HEK293 (cell line): ENCODE measurements at regions not wholly inside any gene's neighbourhood (a gene's known extent, or its start where the extent isn't known, plus 50 kb on each side); places are given as distances from the start of the nearest gene placed in this dataset.

ENCODE experiments used
- GFI1B ChIP-seq: fragments of 450-650 bp; formaldehyde crosslinking; IDR thresholded peaks from 2 replicates; pipeline ENCODE4 v1.5.1; 2016; ENCODE audit warnings: missing biosample characterization, missing genetic modification characterization
- HOXC10 ChIP-seq: sonication (generic); formaldehyde crosslinking; IDR thresholded peaks from 2 replicates; pipeline ENCODE4 v1.8.1; 2023; ENCODE audit warnings: mild to moderate bottlenecking, missing genetic modification reagents
- PATZ1 ChIP-seq: fragments of 450-650 bp; formaldehyde crosslinking; IDR thresholded peaks from 2 replicates; pipeline ENCODE4 v1.5.1; 2016; ENCODE audit warnings: missing biosample characterization, missing genetic modification characterization
- PRDM2 ChIP-seq: fragments of 450-650 bp; formaldehyde crosslinking; IDR thresholded peaks from 2 replicates; pipeline ENCODE4 v1.5.1; 2016; ENCODE audit warnings: missing biosample characterization, missing genetic modification characterization, borderline replicate concordance
- PRDM6 ChIP-seq: fragments of 450-650 bp; formaldehyde crosslinking; IDR thresholded peaks from 2 replicates; pipeline ENCODE4 v1.5.1; 2017; ENCODE audit warnings: missing biosample characterization, missing genetic modification characterization
- ZBTB21 ChIP-seq: fragments of 450-650 bp; formaldehyde crosslinking; IDR thresholded peaks from 2 replicates; pipeline ENCODE4 v1.5.1; 2017; ENCODE audit warnings: missing biosample characterization, missing genetic modification characterization
- ZBTB44 ChIP-seq: fragments of 450-650 bp; IDR thresholded peaks from 2 replicates; pipeline ENCODE4 v1.5.1; 2018; ENCODE audit warnings: missing biosample characterization, mild to moderate bottlenecking, missing genetic modification characterization
- ZBTB48 ChIP-seq: fragments of 450-650 bp; formaldehyde crosslinking; IDR thresholded peaks from 2 replicates; pipeline ENCODE4 v1.5.1; 2016; ENCODE audit warnings: missing biosample characterization, missing genetic modification characterization
- ZNF121 ChIP-seq: fragments of 450-650 bp; formaldehyde crosslinking; IDR thresholded peaks from 2 replicates; pipeline ENCODE4 v1.5.1; 2016; ENCODE audit warnings: missing biosample characterization, missing genetic modification characterization
- ZNF18 ChIP-seq: fragments of 450-650 bp; formaldehyde crosslinking; IDR thresholded peaks from 2 replicates; pipeline ENCODE4 v1.5.1; 2016; ENCODE audit warnings: missing biosample characterization, missing genetic modification characterization
- ZNF391 ChIP-seq: fragments of 450-650 bp; formaldehyde crosslinking; IDR thresholded peaks from 2 replicates; pipeline ENCODE4 v1.5.1; 2016; ENCODE audit warnings: low read depth, missing biosample characterization, missing genetic modification characterization, borderline replicate concordance
- ZNF426 ChIP-seq: fragments of 450-650 bp; formaldehyde crosslinking; IDR thresholded peaks from 2 replicates; pipeline ENCODE4 v1.5.1; 2017; ENCODE audit warnings: missing biosample characterization, missing genetic modification characterization, mild to moderate bottlenecking, inconsistent platforms, moderate library complexity
- ZNF658 ChIP-seq: fragments of 450-650 bp; formaldehyde crosslinking; IDR thresholded peaks from 2 replicates; pipeline ENCODE4; 2016; ENCODE audit warnings: missing biosample characterization, missing genetic modification characterization
- ZNF704 ChIP-seq: fragments of 450-650 bp; formaldehyde crosslinking; IDR thresholded peaks from 2 replicates; pipeline ENCODE4 v1.5.1; 2016; ENCODE audit warnings: missing biosample characterization, missing genetic modification characterization

- TF ChIP-seq PRDM2 (tag by site-specific recombination) = no peak
- TF ChIP-seq PATZ1 (tag by site-specific recombination) = no peak
- TF ChIP-seq ZNF18 (tag by site-specific recombination) = no peak
- no peak for TF ChIP-seq ZNF391
- TF ChIP-seq ZNF658 = no peak
- TF ChIP-seq ZBTB48 (tag by site-specific recombination) = no peak
- TF ChIP-seq ZNF121 (tag by site-specific recombination) = no peak
- no peak for TF ChIP-seq ZNF426 (tag by site-specific recombination)
- no peak for TF ChIP-seq ZBTB21 (tag by site-specific recombination)
- no peak for TF ChIP-seq ZBTB44 (tag by site-specific recombination)
- TF ChIP-seq GFI1B = no peak
- TF ChIP-seq PRDM6 (tag by site-specific recombination) = no peak
- TF ChIP-seq ZNF704 (tag by site-specific recombination) = no peak
- TF ChIP-seq HOXC10 (CRISPR knock-in tag) = no peak
- TF ChIP-seq, all 188 proteins: peak for 0
These were observed 127.4 kb downstream of the VCX3A start (continued) for GRCh38 chrX:6407542-6407941.
